K562 (cell line): ENCODE measurements at regions not wholly inside any gene's neighbourhood (a gene's known extent, or its start where the extent isn't known, plus 50 kb on each side); places are given as distances from the start of the nearest gene placed in this dataset.

Experiments
- ATAC-seq: fragments of 200-7000 bp; cut with Tn5 transposase; 3 replicates; pipeline ENCODE4 v1.9.1; 2020; ENCODE audit warnings: moderate library complexity
- BruUV-seq: library from RNA; stranded (reverse); fragments of 400-500 nt; replicated peaks from 2 replicates; lab custom pipeline; 2021; lab: Mats Ljungman, UMichigan
- CTCF ChIA-PET: fragments of 300-600 bp; formaldehyde crosslinking; extraction: SDS; loops from one replicate; lab custom pipeline; 2021; ENCODE audit warnings: low intra/inter-chr PET ratio; lab: Yijun Ruan, JAX
- POLR2A ChIA-PET: fragments of 300-600, 350-650 bp; sonication (Branson Sonifier 250); formaldehyde crosslinking; extraction: SDS; loops from one replicate; lab custom pipeline; 2021; ENCODE audit warnings: antibody characterized with exemption, inconsistent platforms; lab: Yijun Ruan, JAX
- DNase-seq, 4 experiments: peaks; one replicate each; pipeline versions ENCODE4 v3.0.0 to v3.0.0-alpha.2; 2011 to 2018; ENCODE audit warnings: low spot score in 3 of 4, mixed read lengths in 3 of 4; ENCODE audit errors: extremely low read depth in 1 of 4
- FAIRE-seq: peaks from 2 replicates; lab custom pipeline; 2011; peaks lifted over from hg19 to GRCh38; lab: Jason Lieb, UNC
- H2AFZ ChIP-seq: 2 replicates; pipeline ENCODE4 v1.6.0; 2011; ENCODE audit warnings: low read depth, low read length, control low read depth, inconsistent platforms
- H3K27ac ChIP-seq: fragments of 200-600 bp; 3 replicates; pipeline ENCODE4 v1.8.0; 2011; ENCODE audit warnings: low read depth, mild to moderate bottlenecking, control low read depth, inconsistent platforms, low read length, moderate library complexity, mixed read lengths; ENCODE audit errors: extremely low read depth
- H3K27me3 ChIP-seq, 2 experiments: fragments of 300-600 bp in 1 of 2; 2 replicates in 1 of 2; 3 replicates in 1 of 2; pipeline versions ENCODE4 v1.6.0 to v1.8.0; 2011; ENCODE audit warnings: inconsistent platforms in 2 of 2, low read length in 2 of 2, mild to moderate bottlenecking in 1 of 2, mixed read lengths in 1 of 2, moderate library complexity in 1 of 2; ENCODE audit not compliant: control insufficient read depth in 2 of 2, insufficient read depth in 2 of 2
- H3K36me3 ChIP-seq: fragments of 300-600 bp; 3 replicates; pipeline ENCODE4 v1.8.0; 2011; ENCODE audit warnings: mild to moderate bottlenecking, low read length, inconsistent platforms; ENCODE audit not compliant: control insufficient read depth, insufficient read depth
- H3K4me1 ChIP-seq, 2 experiments: fragments of 200-600 bp in 1 of 2; replicated peaks in 1 of 2; 2 replicates in 1 of 2; 3 replicates in 1 of 2; pipeline versions ENCODE4 v1.5.1 to v1.8.0; 2011; ENCODE audit warnings: inconsistent platforms in 2 of 2, low read length in 2 of 2, mild to moderate bottlenecking in 1 of 2, mixed read lengths in 1 of 2, moderate library complexity in 1 of 2; ENCODE audit not compliant: control insufficient read depth in 2 of 2, insufficient read depth in 2 of 2
- H3K4me2 ChIP-seq: 2 replicates; pipeline ENCODE4 v1.6.1; 2011; ENCODE audit warnings: low read length, control low read depth, inconsistent platforms, mixed read lengths; ENCODE audit not compliant: insufficient read depth
- H3K4me3 ChIP-seq: fragments of 200-600 bp; sonication (generic), shearing (Covaris generic); 2 replicates; pipeline ENCODE4 v1.5.1; 2016; ENCODE audit warnings: control low read depth, inconsistent platforms
- H3K79me2 ChIP-seq: fragments of 200-600 bp; 3 replicates; pipeline ENCODE4 v1.8.0; 2011; ENCODE audit warnings: low read length, inconsistent platforms; ENCODE audit not compliant: control insufficient read depth, insufficient read depth
- H3K9ac ChIP-seq, 2 experiments: 2 replicates each; pipeline versions ENCODE4 v1.6.0 to v1.6.1; 2011; ENCODE audit warnings: low read depth in 2 of 2, low read length in 2 of 2, control low read depth in 1 of 2, inconsistent platforms in 1 of 2, mild to moderate bottlenecking in 1 of 2, mixed read lengths in 1 of 2; ENCODE audit not compliant: insufficient read depth in 1 of 2
- H3K9me1 ChIP-seq: one replicate; pipeline ENCODE4 v1.6.0; 2011; ENCODE audit warnings: inconsistent platforms, mild to moderate bottlenecking, low read length, moderate library complexity; ENCODE audit not compliant: control insufficient read depth, insufficient read depth
- H3K9me3 ChIP-seq: replicated peaks from 2 replicates; pipeline ENCODE4 v1.5.1; 2011; ENCODE audit warnings: low read depth, low read length, inconsistent platforms; ENCODE audit not compliant: control insufficient read depth, insufficient read depth
- H4K20me1 ChIP-seq: replicated peaks from 2 replicates; pipeline ENCODE4 v1.6.1; 2011; ENCODE audit warnings: low read length, inconsistent platforms, mixed read lengths; ENCODE audit not compliant: control insufficient read depth, insufficient read depth
- BRD4 ChIP-seq: fragments of 200-600 bp; sonication (generic); IDR thresholded peaks from 2 replicates; pipeline ENCODE4 v1.6.1; 2017; ENCODE audit warnings: inconsistent platforms
- CAMTA2 ChIP-seq: fragments of 250-450 bp; sonication (Bioruptor Pico); conservative IDR thresholded peaks from 2 replicates; pipeline ENCODE4 v1.5.1; 2022
- CREM ChIP-seq: IDR thresholded peaks from 2 replicates; pipeline ENCODE4 v1.6.1; 2014; ENCODE audit warnings: antibody characterized with exemption, low read depth
- FOSL1 ChIP-seq: fragments of 200-800 bp; sonication (Bioruptor generic); conservative IDR thresholded peaks from 2 replicates; pipeline ENCODE4 v1.6.1; 2016; ENCODE audit warnings: missing genetic modification characterization, missing compliant biosample characterization
- MAX ChIP-seq: sonication (generic); formaldehyde crosslinking; IDR thresholded peaks from 2 replicates; pipeline ENCODE4 v1.9.0; 2022; ENCODE audit warnings: mild to moderate bottlenecking, missing genetic modification reagents
- MBD2 ChIP-seq: sonication (generic); IDR thresholded peaks from 2 replicates; pipeline ENCODE4 v1.6.1; 2016; ENCODE audit warnings: low read depth, borderline replicate concordance
- NR2F6 ChIP-seq: fragments of 450-650 bp; formaldehyde crosslinking; IDR thresholded peaks from 2 replicates; pipeline ENCODE4 v1.4.0; 2020; ENCODE audit warnings: mild to moderate bottlenecking
- NRF1 ChIP-seq, 2 experiments: fragments of 450-650 bp; IDR thresholded peaks in 1 of 2; conservative IDR thresholded peaks in 1 of 2; 2 replicates each; pipeline ENCODE4 v1.6.1; 2014; ENCODE audit warnings: mild to moderate bottlenecking in 2 of 2
- PHF21A ChIP-seq: fragments of 450-650 bp; IDR thresholded peaks from 2 replicates; pipeline ENCODE4 v1.6.1; 2017; ENCODE audit warnings: low read depth, borderline replicate concordance
- RBM22 ChIP-seq: fragments of 200-400 bp; formaldehyde crosslinking; IDR thresholded peaks from 2 replicates; pipeline ENCODE4 v1.6.1; 2018; ENCODE audit warnings: low read length, low read depth; ENCODE audit not compliant: poor library complexity, severe bottlenecking
- ZNF75A ChIP-seq: fragments of 450-650 bp; formaldehyde crosslinking; IDR thresholded peaks from 2 replicates; pipeline ENCODE4 v1.4.0; 2020; ENCODE audit warnings: mild to moderate bottlenecking
- WGBS: fragments of 100-300 bp; shearing (Covaris generic); methylation state at CpG from one replicate; pipeline ENCODE4 v1.1.6; 2016; ENCODE audit warnings: low coverage, mixed read lengths; ENCODE audit not compliant: insufficient coverage; ENCODE audit errors: missing lambda C conversion rate; 5-methylcytosine and 5-hydroxymethylcytosine counted together
- in situ Hi-C: fragments of 300-500 bp; cut with MboI; formaldehyde crosslinking; loops from 4 replicates; pipeline ENCODE4 v1.15.0; 2018; ENCODE audit warnings: inconsistent platforms, mixed read lengths
- intact Hi-C: fragments of 100-400 bp; cut with micrococcal nuclease; formaldehyde crosslinking; loops from 2 replicates; pipeline ENCODE4 v1.14.2; 2022

GRCh38 chr5:4772591-4772990, 367.5 kb upstream of the ADAMTS16 start:
- no peak for TF ChIP-seq NR2F6
- no peak for TF ChIP-seq MBD2
- no peak for TF ChIP-seq MAX (CRISPR knock-in tag)
- TF ChIP-seq RBM22, result no peak
- no peak for TF ChIP-seq FOSL1 (tag)
- TF ChIP-seq CREM, result no peak
- no peak for TF ChIP-seq BRD4
- TF ChIP-seq ZNF75A (CRISPR knock-in tag), result no peak
- no peak for TF ChIP-seq PHF21A
- TF ChIP-seq NRF1 (conservative IDR thresholded peaks at IDR 0.05 in 1 of 2, IDR thresholded peaks at IDR 0.05 in 1 of 2), result no peak
- TF ChIP-seq CAMTA2, result no peak
- no peak overlapping the region for H3K27ac ChIP-seq
- H3K9me3 ChIP-seq, result no peaks in the 10 kb centered on the region; the same call in 1 of the 2 replicates
- no peaks in the 10 kb centered on the region for H3K79me2 ChIP-seq
- POLR2A ChIA-PET, result no interaction called here
- no peak overlapping the region for H3K4me3 ChIP-seq
- FAIRE-seq, result no peak
- no peak for DNase-seq
- no peaks in the 10 kb centered on the region for H3K36me3 ChIP-seq
- CTCF ChIA-PET, result no interaction called here
- H3K9me1 ChIP-seq, result no peaks in the 10 kb centered on the region
- WGBS, result 0% methylated on average over 1 of the region's 1 CpG
- in situ Hi-C loops (no loop called here), intact Hi-C loops (no loop called here)
- no peaks in the 10 kb centered on the region for H4K20me1 ChIP-seq
- no TSS peak for BruUV-seq
- no peak overlapping the region for H2AFZ ChIP-seq
- H3K9ac ChIP-seq, result no peak overlapping the region
- no peak overlapping the region for H3K4me2 ChIP-seq
- no peaks in the 10 kb centered on the region for H3K4me1 ChIP-seq
- no peak for ATAC-seq
- H3K27me3 ChIP-seq, result no peaks in the 10 kb centered on the region
